COR-L47 (cell line): ENCODE measurements at regions not wholly inside any gene's neighbourhood (a gene's known extent, or its start where the extent isn't known, plus 50 kb on each side); places are given as distances from the start of the nearest gene placed in this dataset.

Source experiments
- DNase-seq: peaks from one replicate; lab custom pipeline; 2025; lab: John Stamatoyannopoulos, UW

GRCh38 chr9:78866207-78867132, 569.5 kb downstream of the PSAT1 start:
- DNase-seq: no peak

GRCh38 chr9:78871086-78871451, 574.1 kb downstream of the PSAT1 start:
- DNase-seq: no peak

- no peak for DNase-seq
Observed at GRCh38 chr9:78871452-78872331, 574.8 kb downstream of the PSAT1 start.

GRCh38 chr9:78874061-78874460, 577.1 kb downstream of the PSAT1 start:
- DNase-seq: no peak

GRCh38 chr9:78879324-78880100, 582.6 kb downstream of the PSAT1 start:
- DNase-seq: no peak

GRCh38 chr9:78881295-78881694, 584.4 kb downstream of the PSAT1 start:
- no peak for DNase-seq

- DNase-seq: no peak
Observed at GRCh38 chr9:78882481-78882880, 585.6 kb downstream of the PSAT1 start.

- no peak for DNase-seq
Observed at GRCh38 chr9:78884611-78885150, 587.8 kb downstream of the PSAT1 start.

- no peak for DNase-seq
Observed at GRCh38 chr9:78892182-78892581, 595.3 kb downstream of the PSAT1 start.

- DNase-seq: no peak
Observed at GRCh38 chr9:78892769-78893168, 595.8 kb downstream of the PSAT1 start.

GRCh38 chr9:78893774-78894401, 597.0 kb downstream of the PSAT1 start:
- DNase-seq: no peak

- no peak for DNase-seq
Observed at GRCh38 chr9:78896479-78896878, 599.6 kb downstream of the PSAT1 start.

- no peak for DNase-seq
Observed at GRCh38 chr9:78898234-78898633, 601.3 kb downstream of the PSAT1 start.

GRCh38 chr9:78899006-78899405, 602.1 kb downstream of the PSAT1 start:
- DNase-seq: no peak

GRCh38 chr9:78900500-78900899, 603.6 kb downstream of the PSAT1 start:
- no peak for DNase-seq

- DNase-seq: no peak
Observed at GRCh38 chr9:78902051-78902450, 605.1 kb downstream of the PSAT1 start.

GRCh38 chr9:78903581-78903980, 606.7 kb downstream of the PSAT1 start:
- no peak for DNase-seq

- DNase-seq: no peak
Observed at GRCh38 chr9:78904686-78905085, 607.8 kb downstream of the PSAT1 start.

GRCh38 chr9:78905387-78905786, 608.5 kb downstream of the PSAT1 start:
- no peak for DNase-seq

GRCh38 chr9:78905986-78906755, 609.2 kb downstream of the PSAT1 start:
- no peak for DNase-seq

GRCh38 chr9:78909566-78909965, 612.6 kb downstream of the PSAT1 start:
- DNase-seq: no peak
